ENCODE measurements at regions not wholly inside any gene's neighbourhood (a gene's known extent, or its start where the extent isn't known, plus 50 kb on each side); places are given as distances from the start of the nearest gene placed in this dataset.

DNA sequence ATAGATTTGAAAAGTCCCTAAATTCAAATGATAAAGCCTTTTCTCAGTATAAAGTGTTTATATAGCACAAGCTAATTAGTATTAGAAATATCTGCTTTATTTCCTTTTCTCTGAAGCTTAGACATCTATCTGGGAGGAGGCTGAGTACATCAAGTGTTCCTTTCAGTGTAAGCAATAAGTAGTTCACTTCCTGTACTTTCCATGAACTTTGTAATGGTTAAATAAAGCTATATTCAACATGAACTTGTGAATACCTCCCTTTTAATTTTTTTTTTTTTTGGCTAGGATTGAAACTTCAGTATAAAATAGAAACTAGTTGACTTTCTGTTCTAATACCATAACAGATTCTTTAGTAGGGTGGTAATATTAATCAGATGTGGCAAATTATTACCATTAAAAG, 190.9 kb downstream of the CENPW start:
- TF ChIP-seq, protein P1, sequence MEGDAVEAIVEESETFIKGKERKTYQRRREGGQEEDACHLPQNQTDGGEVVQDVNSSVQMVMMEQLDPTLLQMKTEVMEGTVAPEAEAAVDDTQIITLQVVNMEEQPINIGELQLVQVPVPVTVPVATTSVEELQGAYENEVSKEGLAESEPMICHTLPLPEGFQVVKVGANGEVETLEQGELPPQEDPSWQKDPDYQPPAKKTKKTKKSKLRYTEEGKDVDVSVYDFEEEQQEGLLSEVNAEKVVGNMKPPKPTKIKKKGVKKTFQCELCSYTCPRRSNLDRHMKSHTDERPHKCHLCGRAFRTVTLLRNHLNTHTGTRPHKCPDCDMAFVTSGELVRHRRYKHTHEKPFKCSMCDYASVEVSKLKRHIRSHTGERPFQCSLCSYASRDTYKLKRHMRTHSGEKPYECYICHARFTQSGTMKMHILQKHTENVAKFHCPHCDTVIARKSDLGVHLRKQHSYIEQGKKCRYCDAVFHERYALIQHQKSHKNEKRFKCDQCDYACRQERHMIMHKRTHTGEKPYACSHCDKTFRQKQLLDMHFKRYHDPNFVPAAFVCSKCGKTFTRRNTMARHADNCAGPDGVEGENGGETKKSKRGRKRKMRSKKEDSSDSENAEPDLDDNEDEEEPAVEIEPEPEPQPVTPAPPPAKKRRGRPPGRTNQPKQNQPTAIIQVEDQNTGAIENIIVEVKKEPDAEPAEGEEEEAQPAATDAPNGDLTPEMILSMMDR (IDR thresholded peaks at IDR 0.05), result no peak
- no peak for TF ChIP-seq EZH2 (IDR thresholded peaks at IDR 0.05)

Data from neural progenitor cell (in vitro differentiated cells).